ENCODE measurements at regions not wholly inside any gene's neighbourhood (a gene's known extent, or its start where the extent isn't known, plus 50 kb on each side); places are given as distances from the start of the nearest gene placed in this dataset.

- Histone ChIP-seq H3K27ac (ENCODE audit: low read depth in 2 of 2, low read length in 1 of 2) (peak overlapping the region; percentile 98 to 100), H3K9me3 (no peaks in the 10 kb centered on the region), H3K4me1 (ENCODE audit: control insufficient read depth in 1 of 2, insufficient read depth in 2 of 2, low read depth in 1 of 2, low read length in 1 of 2) (peaks cover 9 to 43% of the 10 kb centered on the region in 2 experiments; a peak in 3 of 4 replicates), H3K9me2 (no peaks in the 10 kb centered on the region), H3K4me2 (peak overlapping the region; percentile 65), H3K36me3 (replicated peaks in 1 of 2; ENCODE audit: control insufficient read depth in 1 of 2, insufficient read depth in 2 of 2, low read length in 1 of 2) (peaks cover 0 to 5% of the 10 kb centered on the region in 2 experiments), H3K79me2 (ENCODE audit: insufficient read depth) (no peaks in the 10 kb centered on the region), H3K27me3 (ENCODE audit: insufficient read depth) (no peaks in the 10 kb centered on the region), H3K4me3 (ENCODE audit: low read depth in 2 of 2, low read length in 1 of 2) (peak overlapping the region in 1 of 2 experiments; percentile 8; a peak in 3 of 4 replicates), H3K9ac (peak overlapping the region; percentile 77), H4K20me1 (ENCODE audit: insufficient read depth) (no peaks in the 10 kb centered on the region), H2AFZ (ENCODE audit: low read depth) (peak overlapping the region; percentile 87; the same call in 1 of the 2 replicates), H3F3A (replicated peaks; ENCODE audit: insufficient read depth) (peaks cover 34% of the 10 kb centered on the region)
- ChIA-PET POLR2A (interaction anchor here (0.5 to 0.7 kb wide), 2 partner anchors 8 to 1114 kb away, joined by 3 read pairs; partner anchors contain the start of gene TENT5A), CTCF (interaction anchor here (0.9 to 1.5 kb wide), 3 partner anchors 33 to 1115 kb away, joined by 3 to 4 read pairs (median 4); no protein-coding TSS in a partner anchor)
- WGBS (ENCODE audit: low lambda C conversion rate): 11% methylated on average over 9 of the region's 9 CpGs
- DNase-seq: peak; percentile 62
- TF ChIP-seq MAX (IDR thresholded peaks at IDR 0.05; ENCODE audit: low read depth) (peak; percentile 71; the same call in 1 of the 2 replicates), MEF2A (IDR thresholded peaks at IDR 0.05; ENCODE audit: borderline replicate concordance, low read depth) (peak; percentile 48; the same call in 1 of the 2 replicates), EP300 (IDR thresholded peaks at IDR 0.05; ENCODE audit: borderline replicate concordance in 1 of 2, low read depth in 1 of 2, low read length in 1 of 2) (peak; percentile 93 to 98), SMC3 (IDR thresholded peaks at IDR 0.05; ENCODE audit: low read depth, low read length) (no peak), NRF1 (IDR thresholded peaks at IDR 0.05; ENCODE audit: low read depth, low read length) (no peak), USF2 (IDR thresholded peaks at IDR 0.05; ENCODE audit: borderline replicate concordance, low read depth, low read length) (no peak), GABPA (IDR thresholded peaks at IDR 0.05; ENCODE audit: low read depth) (peak; percentile 58), REST (IDR thresholded peaks at IDR 0.05; ENCODE audit: low read depth, low read length) (peak; percentile 73), EZH2phosphoT487 (IDR thresholded peaks at IDR 0.05; ENCODE audit: borderline replicate concordance, low read depth) (no peak), ELF1 (IDR thresholded peaks at IDR 0.05) (peak; percentile 82), TAF1 (IDR thresholded peaks at IDR 0.05; ENCODE audit: borderline replicate concordance, low read depth, low read length) (peak; percentile 52; the same call in 1 of the 2 replicates), POLR2AphosphoS5 (IDR thresholded peaks at IDR 0.05; ENCODE audit: low read depth, low read length) (peak; percentile 85), RFX5 (IDR thresholded peaks at IDR 0.05; ENCODE audit: low read length) (no peak), TCF12 (IDR thresholded peaks at IDR 0.05) (peak; percentile 93), PBX3 (IDR thresholded peaks at IDR 0.05) (peak; percentile 96), FOXM1 (IDR thresholded peaks at IDR 0.05; ENCODE audit: low read depth) (peak; percentile 93), FOSL2 (IDR thresholded peaks at IDR 0.05; ENCODE audit: borderline replicate concordance, low read depth) (peak; percentile 97), TEAD4 (IDR thresholded peaks at IDR 0.05; ENCODE audit: borderline replicate concordance, insufficient read depth) (peak; percentile 94), RXRA (IDR thresholded peaks at IDR 0.05; ENCODE audit: borderline replicate concordance, low read depth) (peak; percentile 80), ZBTB33 (IDR thresholded peaks at IDR 0.05; ENCODE audit: borderline replicate concordance, low read depth) (peak; percentile 43; the same call in 1 of the 2 replicates), GATA2 (CRISPR knock-in tag; IDR thresholded peaks at IDR 0.05) (peak; percentile 30; the same call in 1 of the 2 replicates), YY1 (IDR thresholded peaks at IDR 0.05; ENCODE audit: low read depth) (no peak), USF1 (IDR thresholded peaks at IDR 0.05; ENCODE audit: borderline replicate concordance, low read depth) (0 out of 2 replicates have a peak, but pooled peaks have one; percentile 32)
Observed at GRCh38 chr6:80638213-80639055, 532.0 kb downstream of the BCKDHB start.
